ENCODE measurements at regions not wholly inside any gene's neighbourhood (a gene's known extent, or its start where the extent isn't known, plus 50 kb on each side); places are given as distances from the start of the nearest gene placed in this dataset.
"Not testable (repeated sequence)": the region's sequence is repeated elsewhere in the genome, so short reads cannot be mapped to it uniquely, and the experiment has no call there.

GRCh38 chr9:39503178-39503577, 147.7 kb downstream of the SPATA31A1 start:
- DNase-seq; H2AFZ ChIP-seq (ENCODE audit: low read length); H3K4me3 ChIP-seq (ENCODE audit: low read length); H3K9ac ChIP-seq (ENCODE audit: low read length); H3K27me3 ChIP-seq (replicated peaks; ENCODE audit: insufficient read depth, low read length); H3K36me3 ChIP-seq (replicated peaks; ENCODE audit: insufficient read depth, low read length); H3K79me2 ChIP-seq (ENCODE audit: low read length); H4K20me1 ChIP-seq (ENCODE audit: insufficient read depth, low read length); H3K9me3 ChIP-seq (replicated peaks; ENCODE audit: insufficient read depth, low read length); H3K9me2 ChIP-seq (replicated peaks; ENCODE audit: insufficient read depth, low read length); H3K27ac ChIP-seq (ENCODE audit: low read length); H3K4me1 ChIP-seq (ENCODE audit: low read length); H3F3A ChIP-seq (ENCODE audit: insufficient read depth, low read length); H3K4me2 ChIP-seq (ENCODE audit: low read depth, low read length): not testable (repeated sequence)

- H3K9me2 ChIP-seq (replicated peaks; ENCODE audit: insufficient read depth, low read length); H4K20me1 ChIP-seq (ENCODE audit: insufficient read depth, low read length); H3F3A ChIP-seq (ENCODE audit: insufficient read depth, low read length); H3K27ac ChIP-seq (ENCODE audit: low read length); H2AFZ ChIP-seq (ENCODE audit: low read length); H3K4me2 ChIP-seq (ENCODE audit: low read depth, low read length); H3K27me3 ChIP-seq (replicated peaks; ENCODE audit: insufficient read depth, low read length); H3K9me3 ChIP-seq (replicated peaks; ENCODE audit: insufficient read depth, low read length); H3K4me1 ChIP-seq (ENCODE audit: low read length); H3K79me2 ChIP-seq (ENCODE audit: low read length); DNase-seq; H3K36me3 ChIP-seq (replicated peaks; ENCODE audit: insufficient read depth, low read length); H3K4me3 ChIP-seq (ENCODE audit: low read length); H3K9ac ChIP-seq (ENCODE audit: low read length): not testable (repeated sequence)
Observed at GRCh38 chr9:39527387-39528029, 172.0 kb downstream of the SPATA31A1 start.

- H3K9me2 ChIP-seq (replicated peaks; ENCODE audit: insufficient read depth, low read length); H4K20me1 ChIP-seq (ENCODE audit: insufficient read depth, low read length); H3K4me1 ChIP-seq (ENCODE audit: low read length); H3K27ac ChIP-seq (ENCODE audit: low read length); H3K4me3 ChIP-seq (ENCODE audit: low read length); H3K36me3 ChIP-seq (replicated peaks; ENCODE audit: insufficient read depth, low read length); H3F3A ChIP-seq (ENCODE audit: insufficient read depth, low read length); H3K9me3 ChIP-seq (replicated peaks; ENCODE audit: insufficient read depth, low read length); H2AFZ ChIP-seq (ENCODE audit: low read length); DNase-seq; H3K9ac ChIP-seq (ENCODE audit: low read length); H3K27me3 ChIP-seq (replicated peaks; ENCODE audit: insufficient read depth, low read length); H3K79me2 ChIP-seq (ENCODE audit: low read length); H3K4me2 ChIP-seq (ENCODE audit: low read depth, low read length): not testable (repeated sequence)
Observed at GRCh38 chr9:39532597-39532996, 177.1 kb downstream of the SPATA31A1 start.

GRCh38 chr9:39533001-39533762, 177.7 kb downstream of the SPATA31A1 start:
- not testable (repeated sequence) for H3K4me2 ChIP-seq (ENCODE audit: low read depth, low read length); DNase-seq; H3K27ac ChIP-seq (ENCODE audit: low read length); H3K27me3 ChIP-seq (replicated peaks; ENCODE audit: insufficient read depth, low read length); H3K4me3 ChIP-seq (ENCODE audit: low read length); H3K9me3 ChIP-seq (replicated peaks; ENCODE audit: insufficient read depth, low read length); H3K9me2 ChIP-seq (replicated peaks; ENCODE audit: insufficient read depth, low read length); H3F3A ChIP-seq (ENCODE audit: insufficient read depth, low read length); H3K79me2 ChIP-seq (ENCODE audit: low read length); H3K4me1 ChIP-seq (ENCODE audit: low read length); H3K9ac ChIP-seq (ENCODE audit: low read length); H2AFZ ChIP-seq (ENCODE audit: low read length); H3K36me3 ChIP-seq (replicated peaks; ENCODE audit: insufficient read depth, low read length); H4K20me1 ChIP-seq (ENCODE audit: insufficient read depth, low read length)

GRCh38 chr9:39533763-39534548, 178.5 kb downstream of the SPATA31A1 start:
- not testable (repeated sequence) for H2AFZ ChIP-seq (ENCODE audit: low read length); H3K79me2 ChIP-seq (ENCODE audit: low read length); H3K4me3 ChIP-seq (ENCODE audit: low read length); H3K4me1 ChIP-seq (ENCODE audit: low read length); H3K4me2 ChIP-seq (ENCODE audit: low read depth, low read length); H3K9ac ChIP-seq (ENCODE audit: low read length); H3K9me2 ChIP-seq (replicated peaks; ENCODE audit: insufficient read depth, low read length); H3K27me3 ChIP-seq (replicated peaks; ENCODE audit: insufficient read depth, low read length); H3K9me3 ChIP-seq (replicated peaks; ENCODE audit: insufficient read depth, low read length); H3F3A ChIP-seq (ENCODE audit: insufficient read depth, low read length); H4K20me1 ChIP-seq (ENCODE audit: insufficient read depth, low read length); DNase-seq; H3K27ac ChIP-seq (ENCODE audit: low read length); H3K36me3 ChIP-seq (replicated peaks; ENCODE audit: insufficient read depth, low read length)

- not testable (repeated sequence) for H4K20me1 ChIP-seq (ENCODE audit: insufficient read depth, low read length); H3K4me3 ChIP-seq (ENCODE audit: low read length); H3K36me3 ChIP-seq (replicated peaks; ENCODE audit: insufficient read depth, low read length); H3K9me3 ChIP-seq (replicated peaks; ENCODE audit: insufficient read depth, low read length); H3F3A ChIP-seq (ENCODE audit: insufficient read depth, low read length); H3K9ac ChIP-seq (ENCODE audit: low read length); H3K4me1 ChIP-seq (ENCODE audit: low read length); H3K4me2 ChIP-seq (ENCODE audit: low read depth, low read length); H3K27me3 ChIP-seq (replicated peaks; ENCODE audit: insufficient read depth, low read length); DNase-seq; H3K9me2 ChIP-seq (replicated peaks; ENCODE audit: insufficient read depth, low read length); H3K27ac ChIP-seq (ENCODE audit: low read length); H3K79me2 ChIP-seq (ENCODE audit: low read length); H2AFZ ChIP-seq (ENCODE audit: low read length)
Observed at GRCh38 chr9:39534897-39535296, 179.4 kb downstream of the SPATA31A1 start.

- not testable (repeated sequence) for H3K9me3 ChIP-seq (replicated peaks; ENCODE audit: insufficient read depth, low read length); H3K79me2 ChIP-seq (ENCODE audit: low read length); H3K27me3 ChIP-seq (replicated peaks; ENCODE audit: insufficient read depth, low read length); H3K36me3 ChIP-seq (replicated peaks; ENCODE audit: insufficient read depth, low read length); H2AFZ ChIP-seq (ENCODE audit: low read length); DNase-seq; H4K20me1 ChIP-seq (ENCODE audit: insufficient read depth, low read length); H3K4me1 ChIP-seq (ENCODE audit: low read length); H3F3A ChIP-seq (ENCODE audit: insufficient read depth, low read length); H3K27ac ChIP-seq (ENCODE audit: low read length); H3K9me2 ChIP-seq (replicated peaks; ENCODE audit: insufficient read depth, low read length); H3K4me3 ChIP-seq (ENCODE audit: low read length); H3K4me2 ChIP-seq (ENCODE audit: low read depth, low read length); H3K9ac ChIP-seq (ENCODE audit: low read length)
Observed at GRCh38 chr9:39542157-39542556, 186.7 kb downstream of the SPATA31A1 start.
